ENCODE measurements at regions not wholly inside any gene's neighbourhood (a gene's known extent, or its start where the extent isn't known, plus 50 kb on each side); places are given as distances from the start of the nearest gene placed in this dataset.

DNA sequence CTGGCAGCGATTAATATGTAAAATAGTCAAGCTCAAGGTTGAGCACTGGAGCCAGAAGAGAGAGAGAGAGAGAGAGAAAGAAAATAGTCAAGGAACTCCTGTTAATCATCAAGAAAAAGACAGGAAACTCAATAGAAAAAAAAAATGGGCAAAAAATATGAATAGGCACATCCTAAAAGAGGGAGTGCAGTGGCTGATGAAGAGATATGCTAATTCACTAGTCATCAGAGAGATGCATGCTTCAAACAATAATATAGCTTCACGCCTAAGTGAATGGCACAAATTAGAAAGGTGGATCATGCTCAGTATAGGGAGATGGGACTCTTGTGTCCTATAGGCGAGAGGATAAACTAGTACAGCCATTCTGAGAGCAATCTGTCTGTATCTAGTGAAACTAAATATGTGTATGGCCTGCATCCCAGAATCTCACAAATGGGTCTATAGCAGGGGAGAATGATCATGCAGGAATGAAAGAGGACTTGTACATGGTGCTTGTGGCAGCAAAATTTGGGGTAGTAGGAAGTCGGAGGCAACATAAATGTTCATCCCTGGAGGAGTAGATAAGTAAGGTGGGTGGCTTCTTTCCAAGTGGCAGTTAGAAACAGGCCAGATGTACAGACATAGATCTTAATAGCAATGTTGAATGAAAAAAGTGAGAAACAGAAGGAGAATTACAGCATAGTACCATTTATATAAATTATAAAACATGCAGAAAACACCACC lies 176.8 kb downstream of the VEGFA start (continued):
- TF ChIP-seq, protein P1, sequence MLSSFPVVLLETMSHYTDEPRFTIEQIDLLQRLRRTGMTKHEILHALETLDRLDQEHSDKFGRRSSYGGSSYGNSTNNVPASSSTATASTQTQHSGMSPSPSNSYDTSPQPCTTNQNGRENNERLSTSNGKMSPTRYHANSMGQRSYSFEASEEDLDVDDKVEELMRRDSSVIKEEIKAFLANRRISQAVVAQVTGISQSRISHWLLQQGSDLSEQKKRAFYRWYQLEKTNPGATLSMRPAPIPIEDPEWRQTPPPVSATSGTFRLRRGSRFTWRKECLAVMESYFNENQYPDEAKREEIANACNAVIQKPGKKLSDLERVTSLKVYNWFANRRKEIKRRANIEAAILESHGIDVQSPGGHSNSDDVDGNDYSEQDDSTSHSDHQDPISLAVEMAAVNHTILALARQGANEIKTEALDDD (IDR thresholded peaks at IDR 0.05): 0 out of 2 replicates have a peak, but pooled peaks have one; percentile 22
- no peak for TF ChIP-seq POLR2A (conservative IDR thresholded peaks at IDR 0.05)
- TF ChIP-seq CHCHD3 (CRISPR knock-in tag; IDR thresholded peaks at IDR 0.05): peak; percentile 34; the same call in 1 of the 2 replicates
- TF ChIP-seq SOX6 (IDR thresholded peaks at IDR 0.05): peak; percentile 39; the same call in 1 of the 2 replicates
- no peak for TF ChIP-seq EWSR1 (IDR thresholded peaks at IDR 0.05; ENCODE audit: borderline replicate concordance, low read depth, partially characterized antibody)
- TF ChIP-seq NFE2 (IDR thresholded peaks at IDR 0.05; ENCODE audit: low read depth): peak; percentile 60
- peak; percentile 86 for TF ChIP-seq CBFA2T2 (conservative IDR thresholded peaks at IDR 0.05)
- TF ChIP-seq, protein P2, sequence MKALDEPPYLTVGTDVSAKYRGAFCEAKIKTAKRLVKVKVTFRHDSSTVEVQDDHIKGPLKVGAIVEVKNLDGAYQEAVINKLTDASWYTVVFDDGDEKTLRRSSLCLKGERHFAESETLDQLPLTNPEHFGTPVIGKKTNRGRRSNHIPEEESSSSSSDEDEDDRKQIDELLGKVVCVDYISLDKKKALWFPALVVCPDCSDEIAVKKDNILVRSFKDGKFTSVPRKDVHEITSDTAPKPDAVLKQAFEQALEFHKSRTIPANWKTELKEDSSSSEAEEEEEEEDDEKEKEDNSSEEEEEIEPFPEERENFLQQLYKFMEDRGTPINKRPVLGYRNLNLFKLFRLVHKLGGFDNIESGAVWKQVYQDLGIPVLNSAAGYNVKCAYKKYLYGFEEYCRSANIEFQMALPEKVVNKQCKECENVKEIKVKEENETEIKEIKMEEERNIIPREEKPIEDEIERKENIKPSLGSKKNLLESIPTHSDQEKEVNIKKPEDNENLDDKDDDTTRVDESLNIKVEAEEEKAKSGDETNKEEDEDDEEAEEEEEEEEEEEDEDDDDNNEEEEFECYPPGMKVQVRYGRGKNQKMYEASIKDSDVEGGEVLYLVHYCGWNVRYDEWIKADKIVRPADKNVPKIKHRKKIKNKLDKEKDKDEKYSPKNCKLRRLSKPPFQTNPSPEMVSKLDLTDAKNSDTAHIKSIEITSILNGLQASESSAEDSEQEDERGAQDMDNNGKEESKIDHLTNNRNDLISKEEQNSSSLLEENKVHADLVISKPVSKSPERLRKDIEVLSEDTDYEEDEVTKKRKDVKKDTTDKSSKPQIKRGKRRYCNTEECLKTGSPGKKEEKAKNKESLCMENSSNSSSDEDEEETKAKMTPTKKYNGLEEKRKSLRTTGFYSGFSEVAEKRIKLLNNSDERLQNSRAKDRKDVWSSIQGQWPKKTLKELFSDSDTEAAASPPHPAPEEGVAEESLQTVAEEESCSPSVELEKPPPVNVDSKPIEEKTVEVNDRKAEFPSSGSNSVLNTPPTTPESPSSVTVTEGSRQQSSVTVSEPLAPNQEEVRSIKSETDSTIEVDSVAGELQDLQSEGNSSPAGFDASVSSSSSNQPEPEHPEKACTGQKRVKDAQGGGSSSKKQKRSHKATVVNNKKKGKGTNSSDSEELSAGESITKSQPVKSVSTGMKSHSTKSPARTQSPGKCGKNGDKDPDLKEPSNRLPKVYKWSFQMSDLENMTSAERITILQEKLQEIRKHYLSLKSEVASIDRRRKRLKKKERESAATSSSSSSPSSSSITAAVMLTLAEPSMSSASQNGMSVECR (CRISPR knock-in tag; IDR thresholded peaks at IDR 0.05): no peak
- TF ChIP-seq CHD4 (IDR thresholded peaks at IDR 0.05; ENCODE audit: insufficient read depth, insufficient replicate concordance, low read depth, low read length, poor library complexity, severe bottlenecking): peak; percentile 24
- TF ChIP-seq, protein P3, sequence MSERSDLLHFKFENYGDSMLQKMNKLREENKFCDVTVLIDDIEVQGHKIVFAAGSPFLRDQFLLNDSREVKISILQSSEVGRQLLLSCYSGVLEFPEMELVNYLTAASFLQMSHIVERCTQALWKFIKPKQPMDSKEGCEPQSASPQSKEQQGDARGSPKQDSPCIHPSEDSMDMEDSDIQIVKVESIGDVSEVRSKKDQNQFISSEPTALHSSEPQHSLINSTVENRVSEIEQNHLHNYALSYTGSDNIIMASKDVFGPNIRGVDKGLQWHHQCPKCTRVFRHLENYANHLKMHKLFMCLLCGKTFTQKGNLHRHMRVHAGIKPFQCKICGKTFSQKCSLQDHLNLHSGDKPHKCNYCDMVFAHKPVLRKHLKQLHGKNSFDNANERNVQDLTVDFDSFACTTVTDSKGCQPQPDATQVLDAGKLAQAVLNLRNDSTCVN (CRISPR knock-in tag; IDR thresholded peaks at IDR 0.05): no peak
- no peak for TF ChIP-seq ZNF780A (CRISPR knock-in tag; IDR thresholded peaks at IDR 0.05)
- peak; percentile 81 for TF ChIP-seq TAL1 (IDR thresholded peaks at IDR 0.05)
- peak; percentile 75 for TF ChIP-seq GATA2 (CRISPR knock-in tag; IDR thresholded peaks at IDR 0.05)
- no peak for TF ChIP-seq NFE2L1 (tag; IDR thresholded peaks at IDR 0.05; ENCODE audit: borderline replicate concordance, low read depth)
- TF ChIP-seq KAT8 (IDR thresholded peaks at IDR 0.05; ENCODE audit: low read depth): no peak
- TF ChIP-seq ARID1B (IDR thresholded peaks at IDR 0.05): peak; percentile 92
- no peak for TF ChIP-seq XRCC3 (IDR thresholded peaks at IDR 0.05)
- TF ChIP-seq, protein P4, sequence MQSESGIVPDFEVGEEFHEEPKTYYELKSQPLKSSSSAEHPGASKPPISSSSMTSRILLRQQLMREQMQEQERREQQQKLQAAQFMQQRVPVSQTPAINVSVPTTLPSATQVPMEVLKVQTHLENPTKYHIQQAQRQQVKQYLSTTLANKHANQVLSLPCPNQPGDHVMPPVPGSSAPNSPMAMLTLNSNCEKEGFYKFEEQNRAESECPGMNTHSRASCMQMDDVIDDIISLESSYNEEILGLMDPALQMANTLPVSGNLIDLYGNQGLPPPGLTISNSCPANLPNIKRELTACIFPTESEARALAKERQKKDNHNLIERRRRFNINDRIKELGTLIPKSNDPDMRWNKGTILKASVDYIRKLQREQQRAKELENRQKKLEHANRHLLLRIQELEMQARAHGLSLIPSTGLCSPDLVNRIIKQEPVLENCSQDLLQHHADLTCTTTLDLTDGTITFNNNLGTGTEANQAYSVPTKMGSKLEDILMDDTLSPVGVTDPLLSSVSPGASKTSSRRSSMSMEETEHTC (IDR thresholded peaks at IDR 0.05): no peak
- peak; percentile 93 for TF ChIP-seq CBFA2T3 (IDR thresholded peaks at IDR 0.05)
- TF ChIP-seq, protein P5, sequence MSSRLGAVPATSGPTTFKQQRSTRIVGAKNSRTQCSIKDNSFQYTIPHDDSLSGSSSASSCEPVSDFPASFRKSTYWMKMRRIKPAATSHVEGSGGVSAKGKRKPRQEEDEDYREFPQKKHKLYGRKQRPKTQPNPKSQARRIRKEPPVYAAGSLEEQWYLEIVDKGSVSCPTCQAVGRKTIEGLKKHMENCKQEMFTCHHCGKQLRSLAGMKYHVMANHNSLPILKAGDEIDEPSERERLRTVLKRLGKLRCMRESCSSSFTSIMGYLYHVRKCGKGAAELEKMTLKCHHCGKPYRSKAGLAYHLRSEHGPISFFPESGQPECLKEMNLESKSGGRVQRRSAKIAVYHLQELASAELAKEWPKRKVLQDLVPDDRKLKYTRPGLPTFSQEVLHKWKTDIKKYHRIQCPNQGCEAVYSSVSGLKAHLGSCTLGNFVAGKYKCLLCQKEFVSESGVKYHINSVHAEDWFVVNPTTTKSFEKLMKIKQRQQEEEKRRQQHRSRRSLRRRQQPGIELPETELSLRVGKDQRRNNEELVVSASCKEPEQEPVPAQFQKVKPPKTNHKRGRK (tag; IDR thresholded peaks at IDR 0.05): peak; percentile 98
- no peak for TF ChIP-seq ZNF695 (CRISPR knock-in tag; IDR thresholded peaks at IDR 0.05)

All from K562 (cell line).